SK-N-SH (cell line): ENCODE measurements at regions not wholly inside any gene's neighbourhood (a gene's known extent, or its start where the extent isn't known, plus 50 kb on each side); places are given as distances from the start of the nearest gene placed in this dataset.

ENCODE experiments used
- CTCF ChIA-PET: fragments of 300-600, 350-600 bp; formaldehyde crosslinking; extraction: SDS; loops from one replicate; lab custom pipeline; 2021; lab: Yijun Ruan, JAX
- POLR2A ChIA-PET: fragments of 350-600 bp; sonication (Branson Sonifier 250); formaldehyde crosslinking; extraction: SDS; loops from one replicate; lab custom pipeline; 2020; ENCODE audit warnings: antibody characterized with exemption, inconsistent platforms; lab: Yijun Ruan, JAX
- DNase-seq: peaks from one replicate; pipeline ENCODE4 v3.0.0; 2012
- H2AFZ ChIP-seq: fragments of 200-600 bp; sonication (generic); 2 replicates; pipeline ENCODE4 v1.8.1; 2016; ENCODE audit warnings: antibody characterized with exemption, mild to moderate bottlenecking, low read depth
- H3F3A ChIP-seq: fragments of 200-600 bp; sonication (generic); replicated peaks from 2 replicates; pipeline ENCODE3; 2016; ENCODE audit warnings: antibody characterized with exemption, mild to moderate bottlenecking; ENCODE audit not compliant: insufficient read depth
- H3K27ac ChIP-seq, 2 experiments: fragments of 200-500 bp in 1 of 2; fragments of 200-600 bp in 1 of 2; sonication (Bioruptor generic) in 1 of 2; sonication (generic), shearing (Covaris generic) in 1 of 2; 2 replicates each; pipeline versions ENCODE4 v1.5.1 to v1.6.1; 2014 to 2016; ENCODE audit warnings: low read depth in 2 of 2, inconsistent platforms in 1 of 2, low read length in 1 of 2, mild to moderate bottlenecking in 1 of 2, mixed read lengths in 1 of 2
- H3K27me3 ChIP-seq: fragments of 200-600 bp; sonication (generic), shearing (Covaris generic); 2 replicates; pipeline ENCODE4 v1.6.1; 2016; ENCODE audit warnings: mixed run types; ENCODE audit not compliant: insufficient read depth
- H3K36me3 ChIP-seq, 2 experiments: fragments of 200-500 bp in 1 of 2; fragments of 200-600 bp in 1 of 2; sonication (Bioruptor generic) in 1 of 2; sonication (generic) in 1 of 2; replicated peaks in 1 of 2; 2 replicates each; pipeline versions ENCODE3 to v1.5.1; 2014 to 2016; ENCODE audit warnings: low read length in 1 of 2, mild to moderate bottlenecking in 1 of 2; ENCODE audit not compliant: insufficient read depth in 2 of 2, control insufficient read depth in 1 of 2
- H3K4me1 ChIP-seq, 2 experiments: fragments of 200-500 bp in 1 of 2; fragments of 200-600 bp in 1 of 2; sonication (Bioruptor generic) in 1 of 2; sonication (generic), shearing (Covaris generic) in 1 of 2; 2 replicates each; pipeline versions ENCODE4 v1.5.1 to v1.6.1; 2014 to 2016; ENCODE audit warnings: low read depth in 1 of 2, low read length in 1 of 2, mixed run types in 1 of 2; ENCODE audit not compliant: insufficient read depth in 2 of 2, control insufficient read depth in 1 of 2
- H3K4me2 ChIP-seq: fragments of 200-600 bp; sonication (generic), shearing (Covaris generic); 2 replicates; pipeline ENCODE4 v1.6.1; 2017; ENCODE audit warnings: mixed run types
- H3K4me3 ChIP-seq, 2 experiments: fragments of 200-500 bp in 1 of 2; fragments of 200-600 bp in 1 of 2; sonication (Bioruptor generic) in 1 of 2; sonication (generic), shearing (Covaris generic) in 1 of 2; 2 replicates each; pipeline versions ENCODE4 v1.5.1 to v1.8.1; 2014 to 2016; ENCODE audit warnings: low read depth in 2 of 2, inconsistent platforms in 1 of 2, low read length in 1 of 2, mild to moderate bottlenecking in 1 of 2, mixed read lengths in 1 of 2, moderate library complexity in 1 of 2
- H3K79me2 ChIP-seq: fragments of 200-600 bp; sonication (generic); 2 replicates; pipeline ENCODE4 v1.8.1; 2017; ENCODE audit warnings: mild to moderate bottlenecking; ENCODE audit not compliant: insufficient read depth
- H3K9ac ChIP-seq: fragments of 200-600 bp; sonication (generic); 2 replicates; pipeline ENCODE4 v1.6.1; 2017; ENCODE audit warnings: mixed run types
- H3K9me2 ChIP-seq: fragments of 200-600 bp; sonication (generic); 2 replicates; pipeline ENCODE4 v1.6.1; 2017; ENCODE audit warnings: mixed run types
- H3K9me3 ChIP-seq: fragments of 200-600 bp; sonication (generic); 2 replicates; pipeline ENCODE4 v1.6.1; 2017; ENCODE audit warnings: mixed run types, mild to moderate bottlenecking, moderate library complexity
- H4K20me1 ChIP-seq: fragments of 200-600 bp; sonication (generic); 2 replicates; pipeline ENCODE4 v1.6.1; 2017; ENCODE audit warnings: mild to moderate bottlenecking, mixed run types; ENCODE audit not compliant: insufficient read depth
- EP300 ChIP-seq, 2 experiments: IDR thresholded peaks; 2 replicates each; pipeline versions ENCODE4 v1.4.0 to v1.6.1; 2012; ENCODE audit warnings: borderline replicate concordance in 1 of 2, low read depth in 1 of 2, low read length in 1 of 2
- FOSL2 ChIP-seq: IDR thresholded peaks from 2 replicates; pipeline ENCODE4 v1.4.0; 2012; ENCODE audit warnings: low read depth, mild to moderate bottlenecking, moderate library complexity, borderline replicate concordance
- GATA2 ChIP-seq: sonication (generic); formaldehyde crosslinking; IDR thresholded peaks from 2 replicates; pipeline ENCODE4 v1.5.0; 2020; ENCODE audit warnings: mild to moderate bottlenecking, missing genetic modification reagents
- JUND ChIP-seq: IDR thresholded peaks from 2 replicates; pipeline ENCODE4 v1.4.0; 2012
- MAX ChIP-seq: IDR thresholded peaks from 2 replicates; pipeline ENCODE4 v1.4.0; 2012; ENCODE audit warnings: low read depth
- NFIC ChIP-seq: IDR thresholded peaks from 2 replicates; pipeline ENCODE4 v1.4.0; 2012; ENCODE audit warnings: borderline replicate concordance
- NRF1 ChIP-seq: IDR thresholded peaks from 2 replicates; pipeline ENCODE4 v1.6.1; 2012; ENCODE audit warnings: low read depth, mild to moderate bottlenecking, low read length
- PBX3 ChIP-seq: IDR thresholded peaks from 2 replicates; pipeline ENCODE4; 2012
- RAD21 ChIP-seq: IDR thresholded peaks from 2 replicates; pipeline ENCODE4 v1.6.1; 2012; ENCODE audit warnings: mild to moderate bottlenecking, low read length
- RCOR1 ChIP-seq: fragments of 150-350 bp; IDR thresholded peaks from 2 replicates; pipeline ENCODE4 v1.6.1; 2017; ENCODE audit warnings: antibody characterized with exemption, low read length
- REST ChIP-seq: IDR thresholded peaks from 2 replicates; pipeline ENCODE4 v1.6.1; 2012; ENCODE audit warnings: mild to moderate bottlenecking, low read depth, low read length, moderate library complexity
- SIN3A ChIP-seq: IDR thresholded peaks from 2 replicates; pipeline ENCODE4 v1.6.1; 2012; ENCODE audit warnings: low read depth, mild to moderate bottlenecking, low read length, moderate library complexity, borderline replicate concordance
- TAF1 ChIP-seq: IDR thresholded peaks from 2 replicates; pipeline ENCODE4 v1.6.1; 2012; ENCODE audit warnings: low read depth, mild to moderate bottlenecking, low read length, moderate library complexity, borderline replicate concordance
- TCF12 ChIP-seq: IDR thresholded peaks from 2 replicates; pipeline ENCODE4 v1.4.0; 2012
- TEAD4 ChIP-seq: IDR thresholded peaks from 2 replicates; pipeline ENCODE4 v1.4.0; 2012; ENCODE audit warnings: mild to moderate bottlenecking, borderline replicate concordance; ENCODE audit not compliant: insufficient read depth
- USF1 ChIP-seq: IDR thresholded peaks from 2 replicates; pipeline ENCODE4 v1.4.0; 2012; ENCODE audit warnings: low read depth, borderline replicate concordance
- YY1 ChIP-seq: IDR thresholded peaks from 2 replicates; pipeline ENCODE4 v1.4.0; 2012; ENCODE audit warnings: low read depth, mild to moderate bottlenecking
- WGBS: methylation state at CpG from one replicate; pipeline ENCODE4 v1.1.6; 2017; ENCODE audit warnings: low lambda C conversion rate; 5-methylcytosine and 5-hydroxymethylcytosine counted together

GRCh38 chr3:28087591-28087990 lies 153.8 kb upstream of the CMC1 start:
- Histone ChIP-seq H3K27ac (no peak overlapping the region), H4K20me1 (no peaks in the 10 kb centered on the region), H3K9me2 (no peaks in the 10 kb centered on the region), H3K79me2 (no peaks in the 10 kb centered on the region), H3K4me2 (no peak overlapping the region), H3K36me3 (no peaks in the 10 kb centered on the region)
- TF ChIP-seq SIN3A = no peak
- TF ChIP-seq, all 33 proteins: peak for 0
- Histone ChIP-seq H3K27me3 (no peaks in the 10 kb centered on the region), H3K9me3 (no peaks in the 10 kb centered on the region), H3K9ac (no peak overlapping the region), H2AFZ (no peak overlapping the region), H3K4me1 (no peaks in the 10 kb centered on the region), H3F3A (no peaks in the 10 kb centered on the region), H3K4me3 (no peak overlapping the region)
- CTCF ChIA-PET = no interaction called here
- DNase-seq = no peak
- POLR2A ChIA-PET = no interaction called here
- WGBS = 49% methylated on average over 2 of the region's 2 CpGs

GRCh38 chr3:28088811-28089526 lies 152.4 kb upstream of the CMC1 start:
- no peaks in the 10 kb centered on the region for H3K9me2 ChIP-seq
- no peaks in the 10 kb centered on the region for H3K4me1 ChIP-seq
- H3K36me3 ChIP-seq = no peaks in the 10 kb centered on the region
- no peaks in the 10 kb centered on the region for H3K9me3 ChIP-seq
- no peaks in the 10 kb centered on the region for H3F3A ChIP-seq
- H3K4me2 ChIP-seq = no peak overlapping the region
- no peak overlapping the region for H3K4me3 ChIP-seq
- POLR2A ChIA-PET = no interaction called here
- H3K27ac ChIP-seq = no peak overlapping the region
- H4K20me1 ChIP-seq = no peaks in the 10 kb centered on the region
- H3K27me3 ChIP-seq = no peaks in the 10 kb centered on the region
- no peak for TF ChIP-seq FOSL2
- TF ChIP-seq NRF1 = no peak
- TF ChIP-seq JUND = no peak
- no peak for TF ChIP-seq MAX
- no peak for TF ChIP-seq TEAD4
- TF ChIP-seq TAF1 = no peak
- no peak for TF ChIP-seq RAD21
- no peak for TF ChIP-seq EP300 (IDR thresholded peaks at IDR 0.05; ENCODE audit: borderline replicate concordance in 1 of 2, low read depth in 1 of 2, low read length in 1 of 2)
- no peak for TF ChIP-seq YY1
- no peak for TF ChIP-seq TCF12
- TF ChIP-seq REST = no peak
- no peak for TF ChIP-seq PBX3
- TF ChIP-seq RCOR1 = no peak
- no peak for TF ChIP-seq NFIC
- TF ChIP-seq USF1 = no peak
- TF ChIP-seq GATA2 (CRISPR knock-in tag) = no peak
- TF ChIP-seq, all 33 proteins: peak for 0
- DNase-seq = no peak
- Histone ChIP-seq H3K9ac (no peak overlapping the region), H2AFZ (no peak overlapping the region), H3K79me2 (no peaks in the 10 kb centered on the region)
- CTCF ChIA-PET = no interaction called here
- 31% methylated on average over 6 of the region's 7 CpGs for WGBS
